ACHN (cell line): ENCODE measurements at regions not wholly inside any gene's neighbourhood (a gene's known extent, or its start where the extent isn't known, plus 50 kb on each side); places are given as distances from the start of the nearest gene placed in this dataset.

Experiments
- DNase-seq: peaks from one replicate; pipeline ENCODE4 v3.0.0-alpha.2; 2015
- in situ Hi-C: cut with HindIII; loops from 2 replicates; pipeline ENCODE4 v1.10.0; 2017; ENCODE audit warnings: low sequenced_read_pairs, low pct_ligation_motif_present, low pct_unique_long_range_greater_than_20kb

DNA sequence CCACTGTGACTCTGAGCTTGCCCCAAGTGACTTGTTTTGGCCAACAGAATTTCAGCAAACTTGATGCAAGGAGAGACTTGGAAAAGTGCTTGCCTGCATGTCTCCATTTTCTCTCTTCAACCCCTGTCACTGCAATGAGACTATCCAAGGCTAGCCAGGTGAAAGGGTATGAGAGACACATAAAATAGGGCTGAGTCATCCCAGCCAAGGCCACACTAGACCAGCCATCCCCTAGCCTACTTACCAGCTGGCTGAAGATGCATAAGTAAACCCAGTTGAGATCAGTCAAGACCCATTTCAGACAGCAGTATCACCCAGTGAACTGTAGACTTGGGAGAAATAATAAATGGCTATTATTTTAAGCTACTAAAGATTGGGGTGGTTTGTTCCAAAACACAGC is 52.9 kb upstream of the VLDLR start:
- DNase-seq = peak; percentile 11
- in situ Hi-C loops = no loop called here

DNA sequence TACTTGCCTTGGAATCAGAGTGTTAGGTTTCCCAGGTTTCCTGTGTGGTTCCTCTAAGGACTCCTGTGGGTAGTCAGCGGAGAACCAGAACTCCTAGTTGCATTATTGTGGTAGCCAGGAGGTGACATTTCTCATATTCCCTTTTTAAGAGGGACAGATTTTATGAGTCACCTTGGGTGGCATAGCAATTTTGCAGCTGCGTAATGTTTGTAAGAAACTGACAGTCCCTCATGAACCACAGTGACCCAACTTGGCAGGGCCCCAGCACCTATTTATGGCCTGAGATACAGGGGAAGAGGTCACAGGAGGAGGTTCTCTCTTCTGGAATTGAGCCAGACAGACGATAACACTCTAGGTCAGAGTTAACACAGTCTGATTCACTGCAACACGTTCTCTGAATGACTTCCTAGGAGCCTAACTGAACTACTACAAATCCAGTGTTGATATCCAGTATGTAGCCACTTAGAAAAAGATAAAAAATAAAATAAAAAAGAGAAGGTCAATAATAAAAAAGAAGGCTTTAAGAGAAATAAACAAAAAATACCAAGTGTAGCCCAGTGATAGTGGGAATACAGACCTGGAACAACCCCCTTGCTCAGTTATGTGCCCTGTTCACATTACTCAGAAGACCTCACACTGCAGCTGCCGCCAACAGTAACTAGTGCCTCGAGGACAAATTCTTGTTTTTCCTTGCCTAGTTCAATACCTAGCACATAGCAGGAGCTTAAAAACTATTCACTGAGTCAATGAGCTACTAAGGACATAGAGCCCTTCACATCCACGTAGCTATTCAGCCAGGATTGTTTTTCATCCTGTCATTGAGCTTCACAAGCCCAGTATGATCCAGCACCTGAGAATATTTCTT is 50.7 kb upstream of the VLDLR start:
- peak; percentile 70 for DNase-seq
- in situ Hi-C loops = no loop called here
